ENCODE measurements at regions not wholly inside any gene's neighbourhood (a gene's known extent, or its start where the extent isn't known, plus 50 kb on each side); places are given as distances from the start of the nearest gene placed in this dataset.
"Not testable (repeated sequence)": the region's sequence is repeated elsewhere in the genome, so short reads cannot be mapped to it uniquely, and the experiment has no call there.

- H3K4me3 ChIP-seq (replicated peaks; ENCODE audit: low read depth, low read length) = no peak overlapping the region
- DNase-seq (ENCODE audit: extremely low read depth, low read depth) = no peak
- TF ChIP-seq CTCF (IDR thresholded peaks at IDR 0.05; ENCODE audit: low read depth, low read length, missing control alignments) = no peak
These were observed 1523.7 kb upstream of the ADGRL3 start for GRCh38 chr4:59676389-59676788.

- not testable (repeated sequence) for H3K4me3 ChIP-seq (replicated peaks; ENCODE audit: low read depth, low read length); DNase-seq (ENCODE audit: extremely low read depth, low read depth)
These were observed 1523.1 kb upstream of the ADGRL3 start for GRCh38 chr4:59676992-59677391.

- DNase-seq (ENCODE audit: extremely low read depth, low read depth) = no peak
- no peak for TF ChIP-seq CTCF (IDR thresholded peaks at IDR 0.05; ENCODE audit: low read depth, low read length, missing control alignments)
- no peak overlapping the region for H3K4me3 ChIP-seq (replicated peaks; ENCODE audit: low read depth, low read length)
These were observed 1514.5 kb upstream of the ADGRL3 start for GRCh38 chr4:59685626-59686025.

- H3K4me3 ChIP-seq (replicated peaks; ENCODE audit: low read depth, low read length) = no peak overlapping the region
- no peak for DNase-seq (ENCODE audit: extremely low read depth, low read depth)
These were observed 1511.0 kb upstream of the ADGRL3 start for GRCh38 chr4:59689149-59689548.

GRCh38 chr4:59695355-59696053 lies 1504.6 kb upstream of the ADGRL3 start:
- no peak overlapping the region for H3K4me3 ChIP-seq (replicated peaks; ENCODE audit: low read depth, low read length)
- no peak for TF ChIP-seq CTCF (IDR thresholded peaks at IDR 0.05; ENCODE audit: low read depth, low read length, missing control alignments)
- no peak for DNase-seq (ENCODE audit: extremely low read depth, low read depth)

More at GRCh38 chr4:59689149-59689548, 1511.0 kb upstream of the ADGRL3 start:
- no peak for TF ChIP-seq CTCF (IDR thresholded peaks at IDR 0.05; ENCODE audit: low read depth, low read length, missing control alignments)

GRCh38 chr4:59698041-59698440 lies 1502.1 kb upstream of the ADGRL3 start:
- no peak for DNase-seq (ENCODE audit: extremely low read depth, low read depth)
- no peak for TF ChIP-seq CTCF (IDR thresholded peaks at IDR 0.05; ENCODE audit: low read depth, low read length, missing control alignments)
- H3K4me3 ChIP-seq (replicated peaks; ENCODE audit: low read depth, low read length) = no peak overlapping the region

GRCh38 chr4:59700651-59701050 lies 1499.5 kb upstream of the ADGRL3 start:
- no peak overlapping the region for H3K4me3 ChIP-seq (replicated peaks; ENCODE audit: low read depth, low read length)
- no peak for TF ChIP-seq CTCF (IDR thresholded peaks at IDR 0.05; ENCODE audit: low read depth, low read length, missing control alignments)
- DNase-seq (ENCODE audit: extremely low read depth, low read depth) = no peak
